Smooth muscle cell (in vitro differentiated cells): ENCODE measurements at regions not wholly inside any gene's neighbourhood (a gene's known extent, or its start where the extent isn't known, plus 50 kb on each side); places are given as distances from the start of the nearest gene placed in this dataset.

ENCODE experiments used
- DNase-seq: peaks from one replicate; lab custom pipeline; 2025; ENCODE audit not compliant: unreplicated experiment; lab: John Stamatoyannopoulos, UW
- H2AFZ ChIP-seq: fragments of 200-600 bp; sonication (generic); 2 replicates; pipeline ENCODE4 v1.6.0; 2016; ENCODE audit warnings: antibody characterized with exemption, low read depth, mild to moderate bottlenecking
- H3F3A ChIP-seq: fragments of 200-600 bp; sonication (generic); 2 replicates; pipeline ENCODE4 v1.6.0; 2017; ENCODE audit warnings: antibody characterized with exemption, low read depth
- H3K27ac ChIP-seq: fragments of 200-600 bp; sonication (generic); 2 replicates; pipeline ENCODE4 v1.5.1; 2016; ENCODE audit warnings: low read depth, mild to moderate bottlenecking
- H3K27me3 ChIP-seq: fragments of 200-600 bp; sonication (generic); 2 replicates; pipeline ENCODE4 v1.6.1; 2016; ENCODE audit warnings: low read depth, mild to moderate bottlenecking
- H3K36me3 ChIP-seq: fragments of 200-600 bp; sonication (generic); 2 replicates; pipeline ENCODE4 v1.5.1; 2016; ENCODE audit warnings: low read depth
- H3K4me1 ChIP-seq: fragments of 200-600 bp; sonication (generic); 2 replicates; pipeline ENCODE4 v1.5.1; 2016; ENCODE audit warnings: low read depth
- H3K4me2 ChIP-seq: fragments of 200-600 bp; sonication (generic); 2 replicates; pipeline ENCODE4 v1.6.0; 2016; ENCODE audit warnings: mild to moderate bottlenecking
- H3K4me3 ChIP-seq: fragments of 200-600 bp; sonication (generic); 2 replicates; pipeline ENCODE4 v1.5.1; 2016; ENCODE audit warnings: mild to moderate bottlenecking
- H3K79me2 ChIP-seq: fragments of 200-600 bp; sonication (generic); 2 replicates; pipeline ENCODE4 v1.6.0; 2016; ENCODE audit warnings: low read depth, mild to moderate bottlenecking
- H3K9ac ChIP-seq: fragments of 200-600 bp; sonication (generic); 2 replicates; pipeline ENCODE4 v1.6.0; 2016; ENCODE audit warnings: low read depth
- H3K9me3 ChIP-seq: fragments of 200-600 bp; sonication (generic); replicated peaks from 2 replicates; pipeline ENCODE4 v1.5.1; 2016; ENCODE audit warnings: low read depth
- H4K20me1 ChIP-seq: fragments of 200-600 bp; sonication (generic); 2 replicates; pipeline ENCODE4 v1.6.0; 2016; ENCODE audit warnings: low read depth
- CTCF ChIP-seq: fragments of 200-600 bp; sonication (generic); IDR thresholded peaks from 2 replicates; pipeline ENCODE4 v1.5.1; 2017; ENCODE audit warnings: borderline replicate concordance, mild to moderate bottlenecking, antibody characterized with exemption; ENCODE audit not compliant: insufficient read depth, poor library complexity, severe bottlenecking
- whole genome bisulfite sequencing: methylation state at CpG from one replicate; pipeline ENCODE4 v1.1.7; 2016; ENCODE audit warnings: low lambda C conversion rate; 5-methylcytosine and 5-hydroxymethylcytosine counted together

GRCh38 chr3:101074518-101074917 is 81.3 kb upstream of the ABI3BP start:
- Histone ChIP-seq H2AFZ (no peak overlapping the region), H3K4me1 (no peaks in the 10 kb centered on the region), H3K79me2 (no peaks in the 10 kb centered on the region), H3K4me2 (no peak overlapping the region), H3F3A (no peaks in the 10 kb centered on the region), H3K27ac (no peak overlapping the region), H3K9me3 (no peaks in the 10 kb centered on the region), H3K9ac (no peak overlapping the region), H4K20me1 (no peaks in the 10 kb centered on the region), H3K4me3 (no peak overlapping the region), H3K27me3 (no peaks in the 10 kb centered on the region), H3K36me3 (no peaks in the 10 kb centered on the region)
- no peak for TF ChIP-seq CTCF
- DNase-seq = no peak
- WGBS = 85% methylated on average over 2 of the region's 2 CpGs

- H3K9ac ChIP-seq = no peak overlapping the region
- H3K36me3 ChIP-seq = no peaks in the 10 kb centered on the region
- 90% methylated on average over 4 of the region's 4 CpGs for WGBS
- no peaks in the 10 kb centered on the region for H3K4me1 ChIP-seq
- H3K79me2 ChIP-seq = no peaks in the 10 kb centered on the region
- H2AFZ ChIP-seq = no peak overlapping the region
- H3K4me3 ChIP-seq = no peak overlapping the region
- H3K9me3 ChIP-seq = no peaks in the 10 kb centered on the region
- no peaks in the 10 kb centered on the region for H4K20me1 ChIP-seq
- TF ChIP-seq CTCF = no peak
- DNase-seq = no peak
- H3F3A ChIP-seq = no peaks in the 10 kb centered on the region
- H3K27ac ChIP-seq = no peak overlapping the region
- no peaks in the 10 kb centered on the region for H3K27me3 ChIP-seq
- H3K4me2 ChIP-seq = no peak overlapping the region
Observed at GRCh38 chr3:101072300-101072699, 79.1 kb upstream of the ABI3BP start.

GRCh38 chr3:101070799-101071121 is 77.5 kb upstream of the ABI3BP start:
- DNase-seq = no peak
- no peak for TF ChIP-seq CTCF
- H4K20me1 ChIP-seq = no peaks in the 10 kb centered on the region
- peaks cover 1% of the 10 kb centered on the region for H3F3A ChIP-seq
- H3K9me3 ChIP-seq = no peaks in the 10 kb centered on the region
- H3K4me2 ChIP-seq = no peak overlapping the region
- H3K27ac ChIP-seq = no peak overlapping the region
- H3K36me3 ChIP-seq = no peaks in the 10 kb centered on the region
- H3K4me3 ChIP-seq = no peak overlapping the region
- H3K79me2 ChIP-seq = no peaks in the 10 kb centered on the region
- peaks cover 6% of the 10 kb centered on the region for H3K4me1 ChIP-seq
- H3K9ac ChIP-seq = no peak overlapping the region
- no peak overlapping the region for H2AFZ ChIP-seq
- H3K27me3 ChIP-seq = no peaks in the 10 kb centered on the region

- Histone ChIP-seq H3K27ac (no peak overlapping the region), H2AFZ (peak overlapping the region; percentile 42), H3K79me2 (no peaks in the 10 kb centered on the region), H3K9ac (no peak overlapping the region), H3K36me3 (no peaks in the 10 kb centered on the region), H3K9me3 (no peaks in the 10 kb centered on the region), H3K4me3 (no peak overlapping the region), H3K27me3 (no peaks in the 10 kb centered on the region), H3F3A (peaks cover 4% of the 10 kb centered on the region), H3K4me1 (peaks cover 8% of the 10 kb centered on the region), H4K20me1 (no peaks in the 10 kb centered on the region), H3K4me2 (no peak overlapping the region)
- no peak for DNase-seq
- WGBS = 37% methylated on average over 6 of the region's 6 CpGs
- TF ChIP-seq CTCF = peak; percentile 53
Observed at GRCh38 chr3:101069901-101070798, 76.9 kb upstream of the ABI3BP start.
